Activated B cell treated with CpG ODN at 0.5 μM for 24 hours (primary cell): ENCODE measurements at regions not wholly inside any gene's neighbourhood (a gene's known extent, or its start where the extent isn't known, plus 50 kb on each side); places are given as distances from the start of the nearest gene placed in this dataset.

Experiments used
- ATAC-seq: fragments of 200-7000 bp; cut with Tn5 transposase; one replicate; pipeline ENCODE4 v1.10.0; 2021; ENCODE audit warnings: low read depth, mild to moderate bottlenecking, moderate library complexity
- CTCF ChIA-PET: fragments of 350-600 bp; sonication (Branson Sonifier 250); formaldehyde crosslinking; loops from one replicate; lab custom pipeline; 2021; ENCODE audit warnings: antibody characterized with exemption; lab: Charles Lee
- POLR2A ChIA-PET: fragments of 350-600 bp; sonication (Branson Sonifier 250); formaldehyde crosslinking; loops from one replicate; lab custom pipeline; 2021; ENCODE audit warnings: antibody characterized with exemption; lab: Charles Lee
- DNase-seq: peaks from one replicate; pipeline ENCODE4 v3.0.0; 2022
- H3K27ac Mint-ChIP-seq: one replicate; pipeline ENCODE4 v1.8.0; 2020; ENCODE audit warnings: mixed read lengths
- H3K27me3 Mint-ChIP-seq: one replicate; pipeline ENCODE4 v1.8.0; 2021; ENCODE audit warnings: mixed read lengths
- H3K36me3 Mint-ChIP-seq: one replicate; pipeline ENCODE4 v1.8.0; 2021; ENCODE audit warnings: low read depth, mixed read lengths
- H3K4me1 Mint-ChIP-seq: one replicate; pipeline ENCODE4 v1.8.0; 2021; ENCODE audit warnings: mixed read lengths
- H3K4me3 Mint-ChIP-seq: one replicate; pipeline ENCODE4 v1.8.0; 2020; ENCODE audit warnings: mild to moderate bottlenecking, mixed read lengths
- H3K9me3 Mint-ChIP-seq: one replicate; pipeline ENCODE4 v1.8.0; 2020; ENCODE audit warnings: mixed read lengths
- CTCF ChIP-seq: fragments of 200-600 bp; IDR thresholded peaks from one replicate; pipeline ENCODE4 v1.8.0; 2022; ENCODE audit warnings: antibody characterized with exemption, mild to moderate bottlenecking
- intact Hi-C: fragments of 100-400 bp; cut with micrococcal nuclease; formaldehyde crosslinking; loops from one replicate; pipeline ENCODE4 v1.15.1; 2024

GRCh38 chrX:128309311-128309710 lies 257.1 kb upstream of the ACTRT1 start:
- no peaks in the 10 kb centered on the region for H3K4me1 Mint-ChIP-seq
- no peaks in the 10 kb centered on the region for H3K36me3 Mint-ChIP-seq
- no peaks in the 10 kb centered on the region for H3K9me3 Mint-ChIP-seq
- no peak overlapping the region for H3K4me3 Mint-ChIP-seq
- POLR2A ChIA-PET = no interaction called here
- DNase-seq = no peak
- no peak for ATAC-seq
- intact Hi-C loops = no loop called here
- H3K27ac Mint-ChIP-seq = no peak overlapping the region
- H3K27me3 Mint-ChIP-seq = no peaks in the 10 kb centered on the region
- CTCF ChIA-PET = no interaction called here
- no peak for TF ChIP-seq CTCF

- DNase-seq = no peak
Measured at GRCh38 chrX:128294198-128294597, 242.0 kb upstream of the ACTRT1 start.

GRCh38 chrX:128287693-128288092 lies 235.5 kb upstream of the ACTRT1 start:
- ATAC-seq (no peak), DNase-seq (no peak)
- POLR2A ChIA-PET = no interaction called here
- no peaks in the 10 kb centered on the region for H3K36me3 Mint-ChIP-seq
- H3K9me3 Mint-ChIP-seq = no peaks in the 10 kb centered on the region
- no peak overlapping the region for H3K4me3 Mint-ChIP-seq
- intact Hi-C loops = no loop called here
- CTCF ChIA-PET = no interaction called here
- no peaks in the 10 kb centered on the region for H3K4me1 Mint-ChIP-seq
- no peak overlapping the region for H3K27ac Mint-ChIP-seq
- no peaks in the 10 kb centered on the region for H3K27me3 Mint-ChIP-seq
- TF ChIP-seq CTCF = no peak

More at GRCh38 chrX:128294198-128294597, 242.0 kb upstream of the ACTRT1 start:
- no peaks in the 10 kb centered on the region for H3K36me3 Mint-ChIP-seq
- ChIA-PET CTCF (no interaction called here), POLR2A (no interaction called here)
- H3K9me3 Mint-ChIP-seq = no peaks in the 10 kb centered on the region
- no peaks in the 10 kb centered on the region for H3K27me3 Mint-ChIP-seq
- no peak for TF ChIP-seq CTCF
- no peaks in the 10 kb centered on the region for H3K4me1 Mint-ChIP-seq
- no peak for ATAC-seq
- H3K4me3 Mint-ChIP-seq = no peak overlapping the region
- intact Hi-C loops = no loop called here
- no peak overlapping the region for H3K27ac Mint-ChIP-seq

- CTCF ChIA-PET = no interaction called here
- Mint-ChIP-seq H3K27ac (no peak overlapping the region), H3K27me3 (no peaks in the 10 kb centered on the region), H3K4me3 (no peak overlapping the region), H3K9me3 (peaks cover 2% of the 10 kb centered on the region), H3K36me3 (no peaks in the 10 kb centered on the region), H3K4me1 (no peaks in the 10 kb centered on the region)
- POLR2A ChIA-PET = no interaction called here
- ATAC-seq = no peak
- TF ChIP-seq CTCF = no peak
- no peak for DNase-seq
- intact Hi-C loops = no loop called here
Measured at GRCh38 chrX:128250621-128251020, 198.4 kb upstream of the ACTRT1 start.

GRCh38 chrX:128216364-128216763 lies 164.2 kb upstream of the ACTRT1 start:
- no peaks in the 10 kb centered on the region for H3K36me3 Mint-ChIP-seq
- POLR2A ChIA-PET = no interaction called here
- ATAC-seq (no peak), DNase-seq (no peak)
- H3K4me1 Mint-ChIP-seq = no peaks in the 10 kb centered on the region
- H3K4me3 Mint-ChIP-seq = no peak overlapping the region
- H3K9me3 Mint-ChIP-seq = peaks cover 3% of the 10 kb centered on the region
- TF ChIP-seq CTCF = no peak
- intact Hi-C loops = no loop called here
- CTCF ChIA-PET = no interaction called here
- no peaks in the 10 kb centered on the region for H3K27me3 Mint-ChIP-seq
- H3K27ac Mint-ChIP-seq = no peak overlapping the region
